ENCODE measurements at regions not wholly inside any gene's neighbourhood (a gene's known extent, or its start where the extent isn't known, plus 50 kb on each side); places are given as distances from the start of the nearest gene placed in this dataset.
"Not testable (repeated sequence)": the region's sequence is repeated elsewhere in the genome, so short reads cannot be mapped to it uniquely, and the experiment has no call there.

DNA sequence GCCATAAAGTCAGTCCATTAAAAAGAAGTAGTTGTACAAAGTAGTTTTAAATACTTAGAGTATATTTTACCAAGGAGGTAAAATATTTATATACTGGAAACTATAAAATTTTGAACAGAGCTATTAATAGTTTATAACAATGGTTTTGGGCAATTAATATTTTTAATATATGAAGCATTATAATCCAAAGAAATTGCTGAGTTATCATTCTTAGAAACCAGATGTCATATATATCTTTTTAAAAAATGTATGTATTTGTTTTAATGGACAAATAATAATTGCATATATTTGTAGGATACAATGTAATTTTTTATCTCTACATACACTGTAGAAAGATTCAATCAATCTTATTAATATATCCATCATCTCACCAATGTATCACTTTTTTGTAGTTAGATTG lies 207.8 kb downstream of the CXXC4 start:
- Histone ChIP-seq H3K9me3 (no peaks in the 10 kb centered on the region), H3K36me3 (no peaks in the 10 kb centered on the region), H3K4me1 (no peaks in the 10 kb centered on the region), H3K27me3 (no peaks in the 10 kb centered on the region), H3K4me3 (no peak overlapping the region), H3K27ac (no peak overlapping the region)
- TF ChIP-seq, protein P1, sequence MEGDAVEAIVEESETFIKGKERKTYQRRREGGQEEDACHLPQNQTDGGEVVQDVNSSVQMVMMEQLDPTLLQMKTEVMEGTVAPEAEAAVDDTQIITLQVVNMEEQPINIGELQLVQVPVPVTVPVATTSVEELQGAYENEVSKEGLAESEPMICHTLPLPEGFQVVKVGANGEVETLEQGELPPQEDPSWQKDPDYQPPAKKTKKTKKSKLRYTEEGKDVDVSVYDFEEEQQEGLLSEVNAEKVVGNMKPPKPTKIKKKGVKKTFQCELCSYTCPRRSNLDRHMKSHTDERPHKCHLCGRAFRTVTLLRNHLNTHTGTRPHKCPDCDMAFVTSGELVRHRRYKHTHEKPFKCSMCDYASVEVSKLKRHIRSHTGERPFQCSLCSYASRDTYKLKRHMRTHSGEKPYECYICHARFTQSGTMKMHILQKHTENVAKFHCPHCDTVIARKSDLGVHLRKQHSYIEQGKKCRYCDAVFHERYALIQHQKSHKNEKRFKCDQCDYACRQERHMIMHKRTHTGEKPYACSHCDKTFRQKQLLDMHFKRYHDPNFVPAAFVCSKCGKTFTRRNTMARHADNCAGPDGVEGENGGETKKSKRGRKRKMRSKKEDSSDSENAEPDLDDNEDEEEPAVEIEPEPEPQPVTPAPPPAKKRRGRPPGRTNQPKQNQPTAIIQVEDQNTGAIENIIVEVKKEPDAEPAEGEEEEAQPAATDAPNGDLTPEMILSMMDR (IDR thresholded peaks at IDR 0.05): no peak
- TF ChIP-seq POLR2AphosphoS5 (IDR thresholded peaks at IDR 0.05; ENCODE audit: insufficient read depth in 1 of 2, low read depth in 1 of 2) (no peak), POLR2A (IDR thresholded peaks at IDR 0.05) (no peak)
- intact Hi-C loops (cut with DNase I): no loop called here
- DNase-seq (ENCODE audit: extremely low spot score in 2 of 2): no peak

DNA sequence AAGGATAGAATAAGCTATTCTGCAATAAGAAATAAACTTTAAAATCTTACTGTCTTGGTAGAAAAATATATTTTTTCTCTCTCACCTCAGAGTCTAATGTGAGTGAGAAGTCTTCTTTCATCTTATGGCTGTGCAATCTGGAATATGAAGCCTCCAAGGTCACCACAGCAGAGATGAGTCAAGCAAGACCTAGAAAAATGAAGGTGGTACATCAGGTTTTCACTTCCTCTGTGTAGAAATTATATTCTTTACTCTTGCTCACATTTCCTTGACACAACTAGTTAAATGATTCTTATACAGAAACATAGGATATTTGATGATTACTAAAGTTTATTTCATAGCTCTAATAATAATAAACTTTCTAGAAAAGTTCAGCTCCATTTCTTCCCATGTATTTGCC lies 211.4 kb downstream of the CXXC4 start:
- Histone ChIP-seq H3K9me3 (no peaks in the 10 kb centered on the region), H3K4me1 (no peaks in the 10 kb centered on the region), H3K27me3 (no peaks in the 10 kb centered on the region), H3K27ac (no peak overlapping the region), H3K36me3 (no peaks in the 10 kb centered on the region), H3K4me3 (no peak overlapping the region)
- intact Hi-C loops (cut with DNase I): no loop called here
- no peak for DNase-seq (ENCODE audit: extremely low spot score in 2 of 2)
- TF ChIP-seq POLR2AphosphoS5 (IDR thresholded peaks at IDR 0.05; ENCODE audit: insufficient read depth in 1 of 2, low read depth in 1 of 2): no peak
- TF ChIP-seq POLR2A (IDR thresholded peaks at IDR 0.05): no peak
- TF ChIP-seq, protein P1 (IDR thresholded peaks at IDR 0.05): no peak

DNA sequence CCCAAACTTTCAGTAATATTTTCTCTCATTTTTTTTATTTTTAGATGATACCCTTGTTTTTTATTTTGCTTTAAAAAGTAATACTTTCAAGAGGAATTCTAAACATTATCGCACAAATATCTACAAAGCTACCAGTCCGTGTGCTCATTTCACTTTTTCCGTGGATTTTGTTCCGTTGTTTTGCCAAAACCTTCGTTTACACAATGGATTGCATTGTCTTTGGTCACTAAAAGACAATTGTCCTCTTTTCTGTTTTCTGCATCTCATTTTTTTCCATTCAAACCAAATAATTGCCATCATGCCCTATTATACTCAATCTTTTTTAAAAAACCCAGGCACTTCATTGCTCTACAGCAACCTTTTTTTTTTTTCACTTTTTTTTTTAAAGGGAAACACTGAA lies 214.9 kb downstream of the CXXC4 start:
- intact Hi-C loops (cut with DNase I): no loop called here
- H3K27me3 ChIP-seq: no peaks in the 10 kb centered on the region
- TF ChIP-seq, protein P1 (IDR thresholded peaks at IDR 0.05): no peak
- TF ChIP-seq POLR2A (IDR thresholded peaks at IDR 0.05): no peak
- no peak for TF ChIP-seq POLR2AphosphoS5 (IDR thresholded peaks at IDR 0.05; ENCODE audit: insufficient read depth in 1 of 2, low read depth in 1 of 2)
- no peaks in the 10 kb centered on the region for H3K36me3 ChIP-seq
- no peaks in the 10 kb centered on the region for H3K4me1 ChIP-seq
- no peak overlapping the region for H3K27ac ChIP-seq
- H3K9me3 ChIP-seq: no peaks in the 10 kb centered on the region
- no peak overlapping the region for H3K4me3 ChIP-seq
- no peak for DNase-seq (ENCODE audit: extremely low spot score in 2 of 2)

DNA sequence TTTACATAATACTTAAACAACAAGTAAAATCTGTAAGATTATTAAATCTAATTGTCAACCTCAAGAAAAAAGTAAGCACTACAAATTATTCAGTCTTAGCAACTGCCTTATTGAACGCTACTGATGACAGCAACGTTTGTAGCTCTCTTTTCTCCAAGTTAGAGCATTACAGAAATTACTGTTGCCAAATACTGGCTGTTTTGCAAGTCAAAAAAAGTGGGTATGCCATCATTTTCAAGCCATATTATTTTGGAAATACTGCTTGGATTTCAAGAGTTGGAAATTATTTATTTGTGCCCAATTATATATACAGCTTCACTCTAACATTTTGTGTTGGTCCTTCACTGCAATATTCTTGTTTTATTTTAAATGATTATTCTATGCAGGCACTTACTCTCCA lies 221.7 kb downstream of the CXXC4 start:
- no peak overlapping the region for H3K4me3 ChIP-seq
- DNase-seq (ENCODE audit: extremely low spot score in 2 of 2): no peak
- no peaks in the 10 kb centered on the region for H3K36me3 ChIP-seq
- no peaks in the 10 kb centered on the region for H3K27me3 ChIP-seq
- no peaks in the 10 kb centered on the region for H3K4me1 ChIP-seq
- H3K9me3 ChIP-seq: no peaks in the 10 kb centered on the region
- no peak overlapping the region for H3K27ac ChIP-seq
- intact Hi-C loops (cut with DNase I): no loop called here
- TF ChIP-seq POLR2A (IDR thresholded peaks at IDR 0.05) (no peak), POLR2AphosphoS5 (IDR thresholded peaks at IDR 0.05; ENCODE audit: insufficient read depth in 1 of 2, low read depth in 1 of 2) (no peak)
- TF ChIP-seq, protein P1 (IDR thresholded peaks at IDR 0.05): no peak

DNA sequence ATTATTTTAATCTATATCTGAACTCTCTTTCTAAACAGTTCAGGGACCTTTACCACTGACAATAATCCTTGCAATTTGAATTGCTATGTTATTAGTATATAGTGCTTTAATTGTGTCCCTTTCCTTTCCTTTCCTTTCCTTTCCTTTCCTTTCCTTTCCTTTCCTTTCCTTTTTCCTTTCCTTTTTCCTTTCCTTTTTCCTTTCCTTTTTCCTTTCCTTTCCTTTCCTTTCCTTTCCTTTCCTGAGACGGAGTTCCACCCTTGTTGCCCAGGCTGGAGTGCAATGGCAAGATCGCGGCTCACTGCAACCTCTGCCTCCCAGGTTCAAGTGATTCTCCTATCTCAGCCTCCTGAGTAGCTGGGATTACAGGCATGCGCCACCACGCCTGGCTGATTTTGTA lies 225.1 kb downstream of the CXXC4 start:
- H3K27ac ChIP-seq; H3K4me3 ChIP-seq; H3K27me3 ChIP-seq; H3K4me1 ChIP-seq; H3K36me3 ChIP-seq; H3K9me3 ChIP-seq; DNase-seq (ENCODE audit: extremely low spot score in 2 of 2); intact Hi-C loops (cut with DNase I): not testable (repeated sequence)

DNA sequence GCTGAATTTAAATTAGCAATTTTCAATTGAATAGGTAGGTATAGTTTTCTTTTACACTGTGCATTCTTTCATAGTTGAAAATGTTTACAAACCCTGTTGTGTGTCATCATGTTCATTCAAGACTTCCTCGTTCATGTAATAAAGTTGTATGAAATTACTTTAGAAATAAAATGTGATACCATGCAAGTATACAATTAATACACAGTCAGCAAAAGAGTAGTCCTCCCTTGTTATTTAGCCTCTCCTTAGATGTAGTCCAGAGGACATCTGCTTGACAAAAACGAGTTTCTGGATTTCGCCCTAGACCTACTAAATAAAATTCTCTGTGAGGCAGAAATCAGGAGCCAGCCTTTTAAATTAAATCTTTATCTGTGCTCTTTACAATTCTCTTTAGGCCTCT lies 231.6 kb downstream of the CXXC4 start:
- H3K27me3 ChIP-seq: no peaks in the 10 kb centered on the region
- no peak overlapping the region for H3K27ac ChIP-seq
- intact Hi-C loops (cut with DNase I): no loop called here
- H3K9me3 ChIP-seq: no peaks in the 10 kb centered on the region
- no peak for TF ChIP-seq POLR2A (IDR thresholded peaks at IDR 0.05)
- no peak for TF ChIP-seq POLR2AphosphoS5 (IDR thresholded peaks at IDR 0.05; ENCODE audit: insufficient read depth in 1 of 2, low read depth in 1 of 2)
- TF ChIP-seq, protein P1 (IDR thresholded peaks at IDR 0.05): no peak
- H3K36me3 ChIP-seq: no peaks in the 10 kb centered on the region
- no peak overlapping the region for H3K4me3 ChIP-seq
- DNase-seq (ENCODE audit: extremely low spot score in 2 of 2): no peak
- H3K4me1 ChIP-seq: no peaks in the 10 kb centered on the region
